HG02798 (cell line): ENCODE measurements at regions not wholly inside any gene's neighbourhood (a gene's known extent, or its start where the extent isn't known, plus 50 kb on each side); places are given as distances from the start of the nearest gene placed in this dataset.

Experiments used
- ATAC-seq: cut with Tn5 transposase; IDR thresholded peaks from one replicate; pipeline ENCODE4 v1.9.1; 2021; ENCODE audit warnings: mild to moderate bottlenecking; ENCODE audit not compliant: unreplicated experiment, poor library complexity

DNA sequence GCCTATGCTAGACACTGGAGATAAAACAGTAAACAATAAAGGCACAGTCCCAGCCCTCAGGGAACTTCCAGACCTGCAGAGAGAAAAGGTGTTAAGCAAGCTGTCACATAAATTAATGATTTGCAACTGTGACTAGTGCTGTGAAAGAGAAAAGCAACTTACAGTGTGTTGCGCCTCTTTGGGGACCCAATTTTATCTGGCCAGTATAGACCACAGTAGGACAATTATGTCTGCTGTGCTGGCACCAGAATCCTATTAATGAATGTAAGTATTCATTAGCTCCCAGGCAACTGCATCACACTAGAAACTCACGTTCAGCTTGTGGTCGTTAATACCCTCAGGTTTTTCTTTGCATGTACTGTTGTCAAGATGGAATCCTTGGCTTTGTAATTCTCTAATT lies 55.3 kb upstream of the CHST9 start:
- ATAC-seq = no peak

GRCh38 chr18:27239669-27240068 lies 54.6 kb upstream of the CHST9 start:
- no peak for ATAC-seq

- no peak for ATAC-seq
Observed at GRCh38 chr18:27235218-27235870, 50.2 kb upstream of the CHST9 start.
